ENCODE measurements at regions not wholly inside any gene's neighbourhood (a gene's known extent, or its start where the extent isn't known, plus 50 kb on each side); places are given as distances from the start of the nearest gene placed in this dataset.
"Not testable (repeated sequence)": the region's sequence is repeated elsewhere in the genome, so short reads cannot be mapped to it uniquely, and the experiment has no call there.

GRCh38 chr2:53114582-53114981 lies 653.0 kb upstream of the CHAC2 start:
- H3K9me3 ChIP-seq (ENCODE audit: control insufficient read depth, insufficient read depth, low read depth, low read length): no peaks in the 10 kb centered on the region
- H3K36me3 ChIP-seq (ENCODE audit: control insufficient read depth in 2 of 2, insufficient read depth in 1 of 2, low read length in 2 of 2): no peaks in the 10 kb centered on the region
- ChIA-PET CTCF (no interaction called here), POLR2A (no interaction called here)
- TF ChIP-seq ZNF654 (tag by site-specific recombination; IDR thresholded peaks at IDR 0.05; ENCODE audit: low read depth): no peak
- no peak for TF ChIP-seq ZBTB44 (tag by site-specific recombination; IDR thresholded peaks at IDR 0.05)
- no peak for TF ChIP-seq ZNF571 (tag by site-specific recombination; IDR thresholded peaks at IDR 0.05)
- no peak for TF ChIP-seq ZNF626 (tag by site-specific recombination; IDR thresholded peaks at IDR 0.05)
- no peak for TF ChIP-seq HOXC10 (CRISPR knock-in tag; IDR thresholded peaks at IDR 0.05)
- no peak for TF ChIP-seq ZNF843 (tag by site-specific recombination; IDR thresholded peaks at IDR 0.05)
- TF ChIP-seq, protein P1, sequence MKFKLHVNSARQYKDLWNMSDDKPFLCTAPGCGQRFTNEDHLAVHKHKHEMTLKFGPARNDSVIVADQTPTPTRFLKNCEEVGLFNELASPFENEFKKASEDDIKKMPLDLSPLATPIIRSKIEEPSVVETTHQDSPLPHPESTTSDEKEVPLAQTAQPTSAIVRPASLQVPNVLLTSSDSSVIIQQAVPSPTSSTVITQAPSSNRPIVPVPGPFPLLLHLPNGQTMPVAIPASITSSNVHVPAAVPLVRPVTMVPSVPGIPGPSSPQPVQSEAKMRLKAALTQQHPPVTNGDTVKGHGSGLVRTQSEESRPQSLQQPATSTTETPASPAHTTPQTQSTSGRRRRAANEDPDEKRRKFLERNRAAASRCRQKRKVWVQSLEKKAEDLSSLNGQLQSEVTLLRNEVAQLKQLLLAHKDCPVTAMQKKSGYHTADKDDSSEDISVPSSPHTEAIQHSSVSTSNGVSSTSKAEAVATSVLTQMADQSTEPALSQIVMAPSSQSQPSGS (tag by site-specific recombination; IDR thresholded peaks at IDR 0.05; ENCODE audit: low read depth): no peak
- TF ChIP-seq ZNF175 (tag by site-specific recombination; IDR thresholded peaks at IDR 0.05): no peak
- TF ChIP-seq ZNF624 (tag by site-specific recombination; IDR thresholded peaks at IDR 0.05): no peak
- TF ChIP-seq ZNF24 (tag by site-specific recombination; IDR thresholded peaks at IDR 0.05): no peak
- no peak for TF ChIP-seq PRDM1 (tag by site-specific recombination; IDR thresholded peaks at IDR 0.05)
- TF ChIP-seq, protein P2, sequence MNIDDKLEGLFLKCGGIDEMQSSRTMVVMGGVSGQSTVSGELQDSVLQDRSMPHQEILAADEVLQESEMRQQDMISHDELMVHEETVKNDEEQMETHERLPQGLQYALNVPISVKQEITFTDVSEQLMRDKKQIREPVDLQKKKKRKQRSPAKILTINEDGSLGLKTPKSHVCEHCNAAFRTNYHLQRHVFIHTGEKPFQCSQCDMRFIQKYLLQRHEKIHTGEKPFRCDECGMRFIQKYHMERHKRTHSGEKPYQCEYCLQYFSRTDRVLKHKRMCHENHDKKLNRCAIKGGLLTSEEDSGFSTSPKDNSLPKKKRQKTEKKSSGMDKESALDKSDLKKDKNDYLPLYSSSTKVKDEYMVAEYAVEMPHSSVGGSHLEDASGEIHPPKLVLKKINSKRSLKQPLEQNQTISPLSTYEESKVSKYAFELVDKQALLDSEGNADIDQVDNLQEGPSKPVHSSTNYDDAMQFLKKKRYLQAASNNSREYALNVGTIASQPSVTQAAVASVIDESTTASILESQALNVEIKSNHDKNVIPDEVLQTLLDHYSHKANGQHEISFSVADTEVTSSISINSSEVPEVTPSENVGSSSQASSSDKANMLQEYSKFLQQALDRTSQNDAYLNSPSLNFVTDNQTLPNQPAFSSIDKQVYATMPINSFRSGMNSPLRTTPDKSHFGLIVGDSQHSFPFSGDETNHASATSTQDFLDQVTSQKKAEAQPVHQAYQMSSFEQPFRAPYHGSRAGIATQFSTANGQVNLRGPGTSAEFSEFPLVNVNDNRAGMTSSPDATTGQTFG (tag by site-specific recombination; IDR thresholded peaks at IDR 0.05; ENCODE audit: borderline replicate concordance): no peak
- TF ChIP-seq ZFP3 (tag by site-specific recombination; IDR thresholded peaks at IDR 0.05; ENCODE audit: low read depth): no peak
- TF ChIP-seq, protein P3, sequence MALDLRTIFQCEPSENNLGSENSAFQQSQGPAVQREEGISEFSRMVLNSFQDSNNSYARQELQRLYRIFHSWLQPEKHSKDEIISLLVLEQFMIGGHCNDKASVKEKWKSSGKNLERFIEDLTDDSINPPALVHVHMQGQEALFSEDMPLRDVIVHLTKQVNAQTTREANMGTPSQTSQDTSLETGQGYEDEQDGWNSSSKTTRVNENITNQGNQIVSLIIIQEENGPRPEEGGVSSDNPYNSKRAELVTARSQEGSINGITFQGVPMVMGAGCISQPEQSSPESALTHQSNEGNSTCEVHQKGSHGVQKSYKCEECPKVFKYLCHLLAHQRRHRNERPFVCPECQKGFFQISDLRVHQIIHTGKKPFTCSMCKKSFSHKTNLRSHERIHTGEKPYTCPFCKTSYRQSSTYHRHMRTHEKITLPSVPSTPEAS (tag by site-specific recombination; IDR thresholded peaks at IDR 0.05): no peak
- H3K27ac ChIP-seq (ENCODE audit: extremely low read depth, low read depth, low read length): no peak overlapping the region
- H3K4me3 ChIP-seq (ENCODE audit: low read depth, low read length): no peak overlapping the region
- H3K4me1 ChIP-seq (ENCODE audit: control insufficient read depth, insufficient read depth, low read length): no peaks in the 10 kb centered on the region

DNA sequence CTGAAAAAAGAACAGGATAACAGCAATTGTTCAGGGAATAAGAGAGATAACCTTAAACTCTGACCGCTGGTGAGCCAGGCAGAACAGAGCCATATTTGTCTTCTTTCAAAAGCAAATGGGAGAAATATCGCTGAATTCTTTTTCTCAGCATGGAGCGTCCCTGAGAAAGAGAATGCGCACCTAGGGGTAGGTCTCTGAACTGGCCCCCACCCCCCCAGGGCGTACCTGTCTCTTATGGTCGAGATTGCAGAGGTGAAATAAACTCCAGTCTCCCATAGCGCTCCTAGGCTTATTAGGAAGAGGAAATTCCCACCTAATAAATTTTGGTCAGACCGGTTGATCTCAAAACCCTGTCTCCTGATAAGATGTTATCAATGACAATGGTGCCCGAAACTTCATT lies 655.2 kb upstream of the CHAC2 start:
- H3K4me1 ChIP-seq (ENCODE audit: control insufficient read depth, insufficient read depth, low read length); H3K27ac ChIP-seq (ENCODE audit: extremely low read depth, low read depth, low read length); CTCF ChIA-PET; POLR2A ChIA-PET; H3K9me3 ChIP-seq (ENCODE audit: control insufficient read depth, insufficient read depth, low read depth, low read length); H3K36me3 ChIP-seq (ENCODE audit: control insufficient read depth in 2 of 2, insufficient read depth in 1 of 2, low read length in 2 of 2); H3K4me3 ChIP-seq (ENCODE audit: low read depth, low read length): not testable (repeated sequence)

- Histone ChIP-seq H3K36me3 (ENCODE audit: control insufficient read depth in 2 of 2, insufficient read depth in 1 of 2, low read length in 2 of 2) (no peaks in the 10 kb centered on the region), H3K9me3 (ENCODE audit: control insufficient read depth, insufficient read depth, low read depth, low read length) (no peaks in the 10 kb centered on the region), H3K4me3 (ENCODE audit: low read depth, low read length) (no peak overlapping the region), H3K27ac (ENCODE audit: extremely low read depth, low read depth, low read length) (no peak overlapping the region), H3K4me1 (ENCODE audit: control insufficient read depth, insufficient read depth, low read length) (no peaks in the 10 kb centered on the region)
- POLR2A ChIA-PET: no interaction called here
- CTCF ChIA-PET: no interaction called here
- TF ChIP-seq PRDM2 (tag by site-specific recombination; IDR thresholded peaks at IDR 0.05; ENCODE audit: borderline replicate concordance): no peak
These were observed 656.2 kb upstream of the CHAC2 start for GRCh38 chr2:53111406-53111805.
